CD14-positive monocyte (primary cell): ENCODE measurements at regions not wholly inside any gene's neighbourhood (a gene's known extent, or its start where the extent isn't known, plus 50 kb on each side); places are given as distances from the start of the nearest gene placed in this dataset.

Source experiments
- DNase-seq, 3 donors: peaks; one replicate each; pipeline ENCODE4 v3.0.0-alpha.2; 2011 to 2022
- H2AFZ ChIP-seq: 2 replicates; pipeline ENCODE4 v1.6.0; 2012; ENCODE audit warnings: mild to moderate bottlenecking, low read depth, low read length, inconsistent platforms; ENCODE audit not compliant: insufficient read depth, poor library complexity, severe bottlenecking
- H3K27ac ChIP-seq, 2 donors: 1 replicate in 1 of 2; 2 replicates in 1 of 2; pipeline ENCODE4 v1.5.1; 2012 to 2013; ENCODE audit warnings: low read length in 2 of 2, control low read depth in 1 of 2, inconsistent platforms in 1 of 2, low read depth in 1 of 2, mild to moderate bottlenecking in 1 of 2
- H3K27me3 ChIP-seq, 2 donors: one replicate each; pipeline versions ENCODE4 v1.6.0 to v1.6.1; 2011 to 2013; ENCODE audit warnings: low read length in 2 of 2; ENCODE audit not compliant: control insufficient read depth in 2 of 2, insufficient read depth in 2 of 2
- H3K36me3 ChIP-seq, 2 donors: replicated peaks in 1 of 2; 1 replicate in 1 of 2; 2 replicates in 1 of 2; pipeline versions ENCODE4 v1.5.1 to v1.6.1; 2012 to 2013; ENCODE audit warnings: low read length in 2 of 2, control low read depth in 1 of 2, inconsistent platforms in 1 of 2, mild to moderate bottlenecking in 1 of 2; ENCODE audit not compliant: insufficient read depth in 2 of 2, control insufficient read depth in 1 of 2
- H3K4me1 ChIP-seq, 2 donors: 1 replicate in 1 of 2; 2 replicates in 1 of 2; pipeline versions ENCODE4 v1.5.1 to v1.6.1; 2012 to 2013; ENCODE audit warnings: low read length in 2 of 2, control low read depth in 1 of 2, inconsistent platforms in 1 of 2, mild to moderate bottlenecking in 1 of 2, moderate library complexity in 1 of 2; ENCODE audit not compliant: insufficient read depth in 2 of 2, control insufficient read depth in 1 of 2
- H3K4me2 ChIP-seq: replicated peaks from 2 replicates; pipeline ENCODE3; 2012; ENCODE audit warnings: low read length, moderate library complexity, mild to moderate bottlenecking; ENCODE audit not compliant: poor library complexity, severe bottlenecking; ENCODE audit errors: extremely low read depth
- H3K4me3 ChIP-seq, 3 experiments: fragments of 200-600 bp in 1 of 3; sonication (generic) in 1 of 3; replicated peaks in 1 of 3; 1 replicate in 2 of 3; 2 replicates in 1 of 3; pipeline ENCODE4 v1.5.1; 2011 to 2013; ENCODE audit warnings: low read length in 3 of 3, mild to moderate bottlenecking in 3 of 3, control low read depth in 2 of 3, low read depth in 2 of 3, inconsistent platforms in 1 of 3, moderate library complexity in 1 of 3
- H3K79me2 ChIP-seq: 2 replicates; pipeline ENCODE4 v1.6.0; 2012; ENCODE audit warnings: mild to moderate bottlenecking, control low read depth, inconsistent platforms, low read length, moderate library complexity; ENCODE audit not compliant: insufficient read depth
- H3K9ac ChIP-seq: 2 replicates; pipeline ENCODE4 v1.6.0; 2017; ENCODE audit warnings: low read length, mild to moderate bottlenecking; ENCODE audit not compliant: insufficient read depth, poor library complexity, severe bottlenecking
- H3K9me3 ChIP-seq, 2 donors: replicated peaks in 1 of 2; 1 replicate in 1 of 2; 2 replicates in 1 of 2; pipeline versions ENCODE4 v1.5.1 to v1.6.1; 2012 to 2013; ENCODE audit warnings: low read length in 2 of 2, control low read depth in 1 of 2; ENCODE audit not compliant: control insufficient read depth in 1 of 2, insufficient read depth in 1 of 2
- H4K20me1 ChIP-seq: 2 replicates; pipeline ENCODE4 v1.6.0; 2012; ENCODE audit warnings: mild to moderate bottlenecking, low read length, control low read depth, moderate library complexity; ENCODE audit not compliant: insufficient read depth
- H3K27ac Mint-ChIP-seq, 7 donors: one replicate each; pipeline ENCODE4 v1.8.0; 2020; ENCODE audit warnings: mild to moderate bottlenecking in 7 of 7, mixed read lengths in 7 of 7, moderate library complexity in 6 of 7, inconsistent platforms in 2 of 7
- H3K27me3 Mint-ChIP-seq, 3 donors: one replicate each; pipeline ENCODE4 v1.8.0; 2021 to 2022; ENCODE audit warnings: low read depth in 3 of 3, mild to moderate bottlenecking in 3 of 3, mixed read lengths in 3 of 3, moderate library complexity in 3 of 3, inconsistent platforms in 1 of 3
- H3K36me3 Mint-ChIP-seq, 2 donors: one replicate each; pipeline ENCODE4 v1.8.0; 2020; ENCODE audit warnings: mixed read lengths in 2 of 2, inconsistent platforms in 1 of 2, mild to moderate bottlenecking in 1 of 2
- H3K4me1 Mint-ChIP-seq: one replicate; pipeline ENCODE4 v1.8.0; 2020; ENCODE audit warnings: mild to moderate bottlenecking, mixed read lengths
- H3K4me3 Mint-ChIP-seq, 2 donors: one replicate each; pipeline ENCODE4 v1.8.0; 2020; ENCODE audit warnings: mild to moderate bottlenecking in 2 of 2, mixed read lengths in 2 of 2, moderate library complexity in 1 of 2
- H3K9me3 Mint-ChIP-seq, 7 donors: one replicate each; pipeline ENCODE4 v1.8.0; 2020 to 2022; ENCODE audit warnings: mixed read lengths in 7 of 7, mild to moderate bottlenecking in 6 of 7, moderate library complexity in 6 of 7, inconsistent platforms in 2 of 7
- CTCF ChIP-seq: fragments of 200-600 bp; IDR thresholded peaks from one replicate; pipeline ENCODE4 v1.8.0; 2022; ENCODE audit warnings: antibody characterized with exemption, mild to moderate bottlenecking
- WGBS: methylation state at CpG from one replicate; pipeline ENCODE4 v1.1.5; 2013; ENCODE audit warnings: missing lambda C conversion rate; ENCODE audit not compliant: insufficient coverage; 5-methylcytosine and 5-hydroxymethylcytosine counted together
- intact Hi-C, 2 donors: fragments of 100-400 bp; cut with micrococcal nuclease; formaldehyde crosslinking; loops; one replicate each; pipeline versions ENCODE4 v1.15.0 to v1.15.1; 2023

GRCh38 chr13:30140973-30141372 is 166.4 kb downstream of the KATNAL1 start:
- H3K4me1 ChIP-seq, result no peaks in the 10 kb centered on the region
- H3K27ac Mint-ChIP-seq, result no peak overlapping the region
- H3K27me3 Mint-ChIP-seq, result peaks cover 0 to 2% (median 0%) of the 10 kb centered on the region in 3 donors
- WGBS, result 45% methylated on average over 9 of the region's 12 CpGs
- DNase-seq, result no peak
- no peak overlapping the region for H3K4me2 ChIP-seq
- H3K9me3 Mint-ChIP-seq, result peaks cover 6 to 12% (median 8%) of the 10 kb centered on the region in 7 donors
- no peak overlapping the region for H3K27ac ChIP-seq
- H3K36me3 Mint-ChIP-seq, result no peaks in the 10 kb centered on the region
- no peak overlapping the region for H3K9ac ChIP-seq
- no peak overlapping the region for H3K4me3 Mint-ChIP-seq
- H3K27me3 ChIP-seq, result no peaks in the 10 kb centered on the region
- H3K9me3 ChIP-seq, result peaks cover 0 to 10% of the 10 kb centered on the region in 2 donors
- no peaks in the 10 kb centered on the region for H3K4me1 Mint-ChIP-seq
- no peak overlapping the region for H3K4me3 ChIP-seq
- H4K20me1 ChIP-seq, result no peaks in the 10 kb centered on the region
- no peaks in the 10 kb centered on the region for H3K79me2 ChIP-seq
- H3K36me3 ChIP-seq, result no peaks in the 10 kb centered on the region
- intact Hi-C loops, result no loop called here
- no peak for TF ChIP-seq CTCF
- no peak overlapping the region for H2AFZ ChIP-seq

GRCh38 chr13:30138511-30138910 is 168.8 kb downstream of the KATNAL1 start:
- Mint-ChIP-seq H3K36me3 (no peaks in the 10 kb centered on the region), H3K9me3 (peaks cover 0 to 3% (median 0%) of the 10 kb centered on the region in 7 donors), H3K27ac (no peak overlapping the region), H3K4me1 (peaks cover 6% of the 10 kb centered on the region), H3K27me3 (peaks cover 0 to 2% (median 0%) of the 10 kb centered on the region in 3 donors), H3K4me3 (no peak overlapping the region)
- no peak overlapping the region for H3K4me2 ChIP-seq
- no peak overlapping the region for H3K4me3 ChIP-seq
- H3K79me2 ChIP-seq, result no peaks in the 10 kb centered on the region
- no peak overlapping the region for H3K9ac ChIP-seq
- H3K27ac ChIP-seq, result no peak overlapping the region
- no peaks in the 10 kb centered on the region for H3K36me3 ChIP-seq
- H3K27me3 ChIP-seq, result no peaks in the 10 kb centered on the region
- 79% methylated on average over 4 of the region's 8 CpGs for WGBS
- H2AFZ ChIP-seq, result no peak overlapping the region
- no peaks in the 10 kb centered on the region for H3K4me1 ChIP-seq
- peaks cover 0 to 1% of the 10 kb centered on the region in 2 donors for H3K9me3 ChIP-seq
- TF ChIP-seq CTCF, result no peak
- no peaks in the 10 kb centered on the region for H4K20me1 ChIP-seq
- intact Hi-C loops, result loop anchor here (5.0 kb wide), 2 partner anchors 729 to 899 kb away; no protein-coding TSS in a partner anchor
- DNase-seq, result no peak
